ENCODE measurements at regions not wholly inside any gene's neighbourhood (a gene's known extent, or its start where the extent isn't known, plus 50 kb on each side); places are given as distances from the start of the nearest gene placed in this dataset.

GRCh38 chr3:162702768-162703385 lies 1206.3 kb downstream of the OTOL1 start:
- no peak for TF ChIP-seq ZBTB7A (IDR thresholded peaks at IDR 0.05; ENCODE audit: low read depth)
- no peak for TF ChIP-seq CREB1 (IDR thresholded peaks at IDR 0.05; ENCODE audit: low read depth)
- TF ChIP-seq TCF12 (IDR thresholded peaks at IDR 0.05; ENCODE audit: low read depth), result no peak
- TF ChIP-seq TAF1 (IDR thresholded peaks at IDR 0.05; ENCODE audit: low read depth), result no peak
- TF ChIP-seq NFIC (IDR thresholded peaks at IDR 0.05), result no peak
- TF ChIP-seq TEAD4 (IDR thresholded peaks at IDR 0.05), result no peak
- TF ChIP-seq CEBPB (IDR thresholded peaks at IDR 0.05), result no peak

- no peak for TF ChIP-seq REST (IDR thresholded peaks at IDR 0.05; ENCODE audit: low read depth)
- no peak for TF ChIP-seq CREB1 (IDR thresholded peaks at IDR 0.05; ENCODE audit: low read depth)
- no peak for TF ChIP-seq TAF1 (IDR thresholded peaks at IDR 0.05; ENCODE audit: low read depth)
- TF ChIP-seq MAX (IDR thresholded peaks at IDR 0.05), result no peak
- TF ChIP-seq CEBPB (IDR thresholded peaks at IDR 0.05), result no peak
- no peak for TF ChIP-seq NFIC (IDR thresholded peaks at IDR 0.05)
- TF ChIP-seq FOXM1 (IDR thresholded peaks at IDR 0.05; ENCODE audit: borderline replicate concordance, low read depth), result no peak
Observed at GRCh38 chr3:162704238-162704637, 1207.6 kb downstream of the OTOL1 start.

- TF ChIP-seq FOXM1 (IDR thresholded peaks at IDR 0.05; ENCODE audit: borderline replicate concordance, low read depth) (no peak), REST (IDR thresholded peaks at IDR 0.05; ENCODE audit: low read depth) (no peak), TEAD4 (IDR thresholded peaks at IDR 0.05) (no peak), ZBTB7A (IDR thresholded peaks at IDR 0.05; ENCODE audit: low read depth) (no peak), EGR1 (IDR thresholded peaks at IDR 0.05) (no peak), CREB1 (IDR thresholded peaks at IDR 0.05; ENCODE audit: low read depth) (no peak), YY1 (IDR thresholded peaks at IDR 0.05; ENCODE audit: low read depth) (no peak), TAF1 (IDR thresholded peaks at IDR 0.05; ENCODE audit: low read depth) (no peak), NFIC (IDR thresholded peaks at IDR 0.05) (no peak), CEBPB (IDR thresholded peaks at IDR 0.05) (no peak)
Observed at GRCh38 chr3:162704799-162705385, 1208.3 kb downstream of the OTOL1 start.

GRCh38 chr3:162710332-162711112 lies 1213.9 kb downstream of the OTOL1 start:
- TF ChIP-seq NFIC (IDR thresholded peaks at IDR 0.05), result no peak
- TF ChIP-seq CREB1 (IDR thresholded peaks at IDR 0.05; ENCODE audit: low read depth), result no peak
- TF ChIP-seq USF1 (IDR thresholded peaks at IDR 0.05), result no peak
- TF ChIP-seq MAX (IDR thresholded peaks at IDR 0.05), result no peak
- no peak for TF ChIP-seq EGR1 (IDR thresholded peaks at IDR 0.05)
- no peak for TF ChIP-seq TEAD4 (IDR thresholded peaks at IDR 0.05)
- no peak for TF ChIP-seq CEBPB (IDR thresholded peaks at IDR 0.05)
- no peak for TF ChIP-seq FOXM1 (IDR thresholded peaks at IDR 0.05; ENCODE audit: borderline replicate concordance, low read depth)
- TF ChIP-seq TCF12 (IDR thresholded peaks at IDR 0.05; ENCODE audit: low read depth), result no peak
- no peak for TF ChIP-seq REST (IDR thresholded peaks at IDR 0.05; ENCODE audit: low read depth)
- TF ChIP-seq EP300 (IDR thresholded peaks at IDR 0.05; ENCODE audit: borderline replicate concordance), result no peak
- TF ChIP-seq ZBTB7A (IDR thresholded peaks at IDR 0.05; ENCODE audit: low read depth), result no peak
- TF ChIP-seq TAF1 (IDR thresholded peaks at IDR 0.05; ENCODE audit: low read depth), result no peak
- TF ChIP-seq RAD21 (IDR thresholded peaks at IDR 0.05; ENCODE audit: low read depth), result no peak
- TF ChIP-seq YY1 (IDR thresholded peaks at IDR 0.05; ENCODE audit: low read depth), result no peak
